GM19455 (cell line): ENCODE measurements at regions not wholly inside any gene's neighbourhood (a gene's known extent, or its start where the extent isn't known, plus 50 kb on each side); places are given as distances from the start of the nearest gene placed in this dataset.
"Not testable (repeated sequence)": the region's sequence is repeated elsewhere in the genome, so short reads cannot be mapped to it uniquely, and the experiment has no call there.

Experiments
- ATAC-seq: cut with Tn5 transposase; IDR thresholded peaks from one replicate; pipeline ENCODE4 v1.9.1; 2021; ENCODE audit not compliant: unreplicated experiment

DNA sequence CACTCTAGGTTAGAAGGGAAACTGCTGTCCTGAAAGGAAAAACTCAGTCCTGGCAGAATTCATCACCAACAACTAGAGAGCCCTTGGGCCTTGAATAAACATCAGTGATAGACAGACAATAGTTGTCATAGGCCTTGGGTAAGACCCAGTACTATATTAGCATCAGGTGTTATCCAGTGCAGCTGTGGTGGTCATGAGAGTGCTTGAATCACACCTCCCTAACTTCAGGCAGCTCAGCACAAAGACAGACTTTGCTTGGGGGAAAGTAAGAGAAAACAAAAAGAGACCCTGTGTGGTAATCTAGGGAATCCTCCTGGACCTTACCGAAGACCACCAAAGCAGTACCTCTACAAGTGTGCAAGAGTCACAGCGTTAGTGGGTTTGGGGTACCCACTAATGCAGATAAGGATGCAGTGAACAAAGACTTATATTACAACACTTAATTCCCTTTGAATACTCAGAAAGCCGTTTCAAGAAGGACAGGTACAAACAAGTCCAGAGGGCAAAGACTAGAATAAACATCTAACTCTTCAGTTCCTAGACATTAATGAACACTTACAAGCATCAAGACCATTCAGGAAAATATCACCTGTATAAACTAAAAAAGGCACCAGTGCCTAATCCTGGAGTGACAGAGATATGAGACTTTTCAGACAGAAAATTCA, 332.3 kb upstream of the EPHA3 start:
- no peak for ATAC-seq

- no peak for ATAC-seq
Measured at GRCh38 chr3:88779482-88779881, 327.9 kb upstream of the EPHA3 start.

DNA sequence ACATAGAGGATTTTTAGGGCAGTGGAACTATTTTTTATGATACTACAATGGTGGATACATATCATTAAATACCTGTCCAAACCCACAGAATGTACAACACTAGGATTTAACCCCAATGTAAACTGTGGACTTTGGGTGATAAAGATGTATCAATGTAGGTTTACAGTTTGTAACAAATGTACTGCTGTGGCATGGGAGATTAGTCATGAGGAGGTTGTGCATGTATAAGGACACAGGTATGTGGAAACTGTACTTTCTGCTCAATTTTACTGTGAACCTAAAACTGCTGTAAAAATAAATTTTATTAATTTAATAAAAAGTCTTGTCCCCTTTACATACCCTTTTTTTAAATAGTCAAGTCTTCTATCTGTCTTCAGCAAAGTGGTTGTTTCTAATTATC, 322.5 kb upstream of the EPHA3 start:
- ATAC-seq: no peak

GRCh38 chr3:88785841-88786240, 321.6 kb upstream of the EPHA3 start:
- ATAC-seq: no peak

DNA sequence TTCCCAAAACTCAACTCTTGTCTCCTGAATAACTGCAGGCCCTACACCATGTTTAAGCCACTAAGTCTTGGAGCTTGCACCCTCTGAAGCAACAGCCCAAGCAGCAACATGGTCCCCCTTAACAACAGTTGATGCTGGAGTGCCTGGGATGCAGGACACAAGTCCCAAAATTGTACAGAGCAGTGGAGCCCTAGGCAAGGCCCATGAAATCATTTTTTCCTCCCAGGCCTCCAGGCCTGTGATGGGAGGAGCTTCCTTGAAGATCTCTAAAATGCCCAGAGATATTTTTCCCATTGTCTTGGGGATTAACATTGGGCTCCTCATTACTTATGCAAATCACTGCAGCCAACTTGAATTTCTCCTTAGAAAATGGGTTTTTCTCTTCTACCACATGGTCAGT, 311.9 kb upstream of the EPHA3 start:
- no peak for ATAC-seq

DNA sequence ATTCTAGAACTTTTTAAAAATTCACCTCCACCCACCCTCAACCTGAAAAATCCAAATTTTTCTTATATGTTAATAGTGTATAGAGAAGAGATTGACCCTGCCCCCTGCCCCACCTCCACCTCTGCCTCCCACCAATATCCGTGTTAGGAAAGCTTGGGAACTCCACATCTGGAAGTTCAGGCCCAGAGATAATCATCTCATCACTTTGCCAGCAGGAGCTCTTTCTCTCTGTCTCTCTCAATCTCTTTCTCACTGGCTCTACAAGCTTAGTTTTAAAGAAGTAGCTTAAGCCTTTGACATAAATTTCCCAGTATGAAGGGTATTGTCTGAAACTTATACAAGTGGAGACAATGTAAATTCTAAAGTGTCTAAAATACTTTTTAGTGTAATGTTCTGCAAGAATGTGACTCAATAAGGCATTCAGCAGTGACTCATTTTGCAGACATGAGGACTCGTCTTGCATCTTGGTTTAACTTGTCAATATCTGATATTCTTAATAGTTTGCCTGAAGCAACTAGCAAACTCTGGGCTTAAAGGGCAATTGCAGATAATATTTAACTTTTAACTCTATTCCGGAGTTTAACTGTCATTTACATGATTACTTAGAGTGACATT, 299.8 kb upstream of the EPHA3 start:
- ATAC-seq: no peak

- no peak for ATAC-seq
Measured at GRCh38 chr3:88809993-88810392, 297.4 kb upstream of the EPHA3 start.

- no peak for ATAC-seq
Measured at GRCh38 chr3:88810455-88810854, 297.0 kb upstream of the EPHA3 start.

DNA sequence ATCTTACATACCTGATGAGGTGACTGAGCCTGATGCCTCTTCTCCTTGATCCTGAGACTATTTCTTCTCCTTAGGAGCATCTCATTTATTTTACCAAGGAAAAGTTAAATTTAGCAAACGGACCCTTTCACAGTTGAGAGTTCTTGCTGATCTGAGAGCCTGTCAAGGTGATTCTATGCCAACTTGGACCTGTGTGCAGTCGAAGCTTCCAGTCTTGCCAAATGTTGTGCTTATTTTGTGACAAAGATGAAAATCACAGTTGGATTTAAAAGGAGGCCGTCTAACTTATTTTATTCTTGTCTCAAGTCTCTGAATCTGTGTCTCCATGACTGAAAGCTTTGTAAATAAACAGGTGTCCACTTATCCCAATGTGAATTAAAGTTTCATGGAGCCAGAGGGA, 296.3 kb upstream of the EPHA3 start:
- ATAC-seq: no peak

- no peak for ATAC-seq
Measured at GRCh38 chr3:88812576-88812975, 294.8 kb upstream of the EPHA3 start.

- no peak for ATAC-seq
Measured at GRCh38 chr3:88816445-88816844, 291.0 kb upstream of the EPHA3 start.

DNA sequence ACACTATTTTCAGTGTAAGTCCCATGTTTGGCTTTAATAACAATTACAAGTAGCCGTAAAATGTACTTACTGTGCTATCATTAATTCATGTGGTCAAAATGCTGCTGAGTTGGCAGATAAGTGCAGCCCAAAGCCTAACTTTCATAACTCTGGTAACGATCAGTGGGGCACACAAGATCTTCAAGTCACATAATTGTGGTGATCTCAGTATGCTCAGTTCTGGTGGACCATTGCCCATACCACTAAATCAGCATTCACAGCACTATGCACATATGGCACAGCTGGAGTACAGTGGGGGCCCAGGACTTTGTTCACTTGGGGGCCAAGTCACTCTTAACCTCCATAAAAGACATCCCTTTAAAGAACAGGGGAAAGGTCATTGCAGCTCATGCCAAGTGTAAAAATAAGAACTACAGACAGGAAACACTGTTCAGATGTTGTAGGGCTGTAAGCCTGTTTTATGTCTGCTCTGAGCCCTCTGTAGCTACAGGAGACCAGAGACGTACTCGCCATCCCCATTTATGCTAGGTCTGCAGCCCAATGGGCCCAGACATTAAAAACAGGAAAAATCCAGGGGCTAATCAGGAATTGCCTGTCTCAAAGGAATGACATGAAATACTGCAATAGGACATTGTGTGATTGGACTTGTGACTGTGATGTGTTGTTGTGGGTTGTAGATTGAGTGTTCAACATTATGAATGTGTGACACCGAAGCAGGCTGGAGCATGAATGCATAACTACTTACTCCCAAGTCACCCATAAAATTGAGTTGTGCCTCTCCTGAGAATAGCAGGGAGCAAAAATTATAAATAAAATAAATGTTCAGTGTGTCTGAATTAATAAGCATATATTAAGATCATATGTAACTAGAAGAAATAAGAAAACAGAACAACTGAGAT, 282.5 kb upstream of the EPHA3 start:
- no peak for ATAC-seq

DNA sequence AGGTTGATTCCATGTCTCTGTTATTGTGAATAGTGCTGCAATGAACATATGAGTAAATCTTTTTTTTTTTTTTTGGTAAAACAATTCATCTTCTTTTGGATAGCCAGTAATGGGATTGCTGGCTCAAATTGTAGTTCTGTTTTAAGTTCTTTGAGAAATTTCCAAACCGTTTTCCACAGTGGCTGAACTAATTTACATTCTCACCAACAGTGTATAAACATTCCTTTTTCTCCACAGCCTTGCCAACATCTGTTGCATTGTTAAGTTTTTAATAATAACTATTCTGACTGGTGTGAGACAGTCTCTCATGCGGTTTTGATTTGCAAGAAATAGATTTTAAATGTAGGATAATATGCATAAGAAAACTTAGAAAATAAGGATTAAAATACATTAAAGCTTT, 279.0 kb upstream of the EPHA3 start:
- ATAC-seq: no peak

DNA sequence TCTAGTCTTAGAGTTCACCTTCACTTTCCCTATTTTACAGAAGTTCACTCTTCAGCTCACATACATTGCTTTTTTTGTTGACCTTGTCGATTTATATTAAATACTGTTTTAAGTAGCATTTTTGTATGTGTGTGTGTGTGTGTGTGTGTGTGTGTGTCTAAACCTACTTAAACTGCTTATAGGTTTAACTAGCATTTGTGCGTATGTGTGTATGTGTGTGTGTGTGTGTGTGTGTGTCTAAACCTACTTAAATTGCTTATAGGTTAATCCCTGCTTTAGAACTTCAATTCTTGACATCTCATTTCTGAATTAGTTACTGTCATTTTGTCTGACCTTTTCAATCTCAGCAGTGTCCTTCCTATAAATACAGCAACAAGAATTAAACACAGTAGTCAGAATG, 254.8 kb upstream of the EPHA3 start:
- ATAC-seq: no peak

DNA sequence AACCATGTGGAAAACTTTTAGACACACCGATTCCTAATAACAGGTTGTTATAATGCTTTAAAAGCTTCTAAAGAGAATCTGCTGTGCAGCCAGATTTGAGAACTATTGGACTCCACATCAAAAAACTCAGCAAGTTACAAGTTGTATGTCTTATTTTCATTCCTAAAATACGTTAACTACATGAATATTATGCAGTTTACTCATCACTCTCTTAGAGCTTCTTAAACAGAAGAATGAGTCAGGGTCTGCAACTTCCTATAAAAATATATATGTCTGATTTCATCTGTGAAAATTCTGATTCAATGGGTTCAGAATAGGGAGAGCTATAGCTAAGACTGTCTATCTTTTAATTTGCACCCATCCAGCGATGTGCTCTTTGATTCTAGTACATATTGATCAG, 244.2 kb upstream of the EPHA3 start:
- no peak for ATAC-seq

GRCh38 chr3:88876724-88877123, 230.7 kb upstream of the EPHA3 start:
- ATAC-seq: no peak

DNA sequence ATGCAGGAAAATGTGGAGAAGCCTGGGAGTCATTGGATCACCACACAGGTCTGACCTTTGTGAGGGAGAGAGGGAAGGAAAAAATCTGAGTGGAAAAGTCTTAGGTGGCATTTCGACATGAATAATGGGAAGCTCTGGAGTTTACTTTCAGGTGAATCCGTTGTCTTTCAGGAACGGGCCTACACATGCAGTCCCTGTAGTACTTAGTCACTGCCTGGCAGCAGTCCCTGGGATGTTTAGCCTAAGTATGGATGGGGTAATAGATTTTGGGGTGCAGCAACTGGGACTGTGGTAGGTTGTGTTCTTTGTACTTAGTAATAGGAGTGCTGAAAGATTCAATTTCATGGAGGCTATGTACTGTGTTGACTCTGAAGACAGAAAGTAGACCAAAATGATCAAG, 227.5 kb upstream of the EPHA3 start:
- ATAC-seq: no peak

- ATAC-seq: no peak
Measured at GRCh38 chr3:88882121-88882520, 225.3 kb upstream of the EPHA3 start.

GRCh38 chr3:88886624-88887023, 220.8 kb upstream of the EPHA3 start:
- not testable (repeated sequence) for ATAC-seq

- no peak for ATAC-seq
Measured at GRCh38 chr3:88896026-88896425, 211.4 kb upstream of the EPHA3 start.

DNA sequence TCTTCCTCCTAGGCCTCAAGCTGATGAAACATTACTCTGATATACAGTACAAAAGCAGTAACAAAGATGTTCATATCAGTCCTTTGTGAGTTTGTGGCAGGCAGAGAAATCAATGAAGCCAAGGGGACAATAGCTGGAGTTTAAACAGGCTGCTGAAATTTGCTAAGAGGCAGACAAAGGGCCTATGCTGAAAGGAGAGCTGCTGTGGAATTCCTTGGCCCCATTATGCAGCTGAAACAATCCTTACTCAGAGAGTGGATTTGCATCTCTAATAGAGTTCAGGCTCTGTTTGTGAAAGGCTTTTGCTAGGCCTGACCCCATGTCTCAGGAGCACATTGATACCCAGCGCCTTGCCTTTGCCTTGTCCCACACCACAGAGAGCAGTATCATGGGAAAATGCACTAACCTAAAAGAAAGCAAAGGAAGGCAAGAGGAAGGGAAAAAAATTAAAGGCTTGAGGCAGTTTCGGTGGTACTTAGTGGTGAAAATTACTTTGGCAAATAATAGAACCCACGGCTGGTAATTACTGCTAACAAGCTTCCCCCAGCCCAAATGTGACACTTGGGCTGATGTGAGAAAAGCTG, 195.0 kb upstream of the EPHA3 start:
- ATAC-seq: no peak

GRCh38 chr3:88918841-88919240, 188.6 kb upstream of the EPHA3 start:
- no peak for ATAC-seq
